GM23248 (cell line): ENCODE measurements at regions not wholly inside any gene's neighbourhood (a gene's known extent, or its start where the extent isn't known, plus 50 kb on each side); places are given as distances from the start of the nearest gene placed in this dataset.

ENCODE experiments used
- DNase-seq: peaks from one replicate; pipeline ENCODE4 v3.0.0-alpha.2; 2015
- H2AFZ ChIP-seq: fragments of 200-600 bp; sonication (generic); 2 replicates; pipeline ENCODE4 v1.6.1; 2016; ENCODE audit warnings: antibody characterized with exemption
- H3F3A ChIP-seq: fragments of 200-600 bp; sonication (generic); 2 replicates; pipeline ENCODE4 v1.6.1; 2016; ENCODE audit warnings: mild to moderate bottlenecking, antibody characterized with exemption, mixed run types; ENCODE audit not compliant: insufficient read depth
- H3K27ac ChIP-seq: fragments of 200-600 bp; sonication (generic); 2 replicates; pipeline ENCODE4 v1.5.1; 2016; ENCODE audit warnings: mild to moderate bottlenecking
- H3K27me3 ChIP-seq: fragments of 200-600 bp; sonication (generic); replicated peaks from 2 replicates; pipeline ENCODE4 v1.6.1; 2016; ENCODE audit warnings: mild to moderate bottlenecking; ENCODE audit not compliant: insufficient read depth
- H3K36me3 ChIP-seq: fragments of 200-600 bp; sonication (generic); 2 replicates; pipeline ENCODE4 v1.6.1; 2016; ENCODE audit warnings: low read depth, mild to moderate bottlenecking
- H3K4me1 ChIP-seq: fragments of 200-600 bp; sonication (generic); 2 replicates; pipeline ENCODE4 v1.6.1; 2016; ENCODE audit warnings: mild to moderate bottlenecking; ENCODE audit not compliant: insufficient read depth
- H3K4me2 ChIP-seq: fragments of 200-600 bp; sonication (generic); one replicate; pipeline ENCODE4 v1.6.1; 2016; ENCODE audit warnings: mild to moderate bottlenecking; ENCODE audit not compliant: unreplicated experiment
- H3K4me3 ChIP-seq: fragments of 200-600 bp; sonication (generic); 2 replicates; pipeline ENCODE4 v1.5.1; 2016; ENCODE audit warnings: mild to moderate bottlenecking
- H3K79me2 ChIP-seq: fragments of 200-600 bp; sonication (generic); 2 replicates; pipeline ENCODE4 v1.6.1; 2016; ENCODE audit warnings: mild to moderate bottlenecking; ENCODE audit not compliant: insufficient read depth
- H3K9ac ChIP-seq: fragments of 200-600 bp; sonication (generic); 2 replicates; pipeline ENCODE4 v1.6.1; 2016; ENCODE audit warnings: mild to moderate bottlenecking
- H3K9me2 ChIP-seq: fragments of 200-600 bp; sonication (generic); 2 replicates; pipeline ENCODE4 v1.6.1; 2016; ENCODE audit warnings: mixed run types, mild to moderate bottlenecking, moderate library complexity; ENCODE audit not compliant: insufficient read depth
- H3K9me3 ChIP-seq: fragments of 200-600 bp; sonication (generic); one replicate; pipeline ENCODE4 v1.6.1; 2017; ENCODE audit warnings: low read depth
- H4K20me1 ChIP-seq: fragments of 200-600 bp; sonication (generic); 2 replicates; pipeline ENCODE4 v1.6.0; 2016; ENCODE audit not compliant: insufficient read depth
- EZH2 ChIP-seq: fragments of 200-600 bp; sonication (generic); IDR thresholded peaks from 2 replicates; pipeline ENCODE4 v1.6.1; 2018; ENCODE audit warnings: antibody characterized with exemption, mild to moderate bottlenecking; ENCODE audit not compliant: insufficient read depth, poor library complexity, severe bottlenecking
- EZH2phosphoT487 ChIP-seq: fragments of 200-600 bp; sonication (generic); IDR thresholded peaks from 2 replicates; pipeline ENCODE4 v1.6.1; 2018; ENCODE audit warnings: antibody characterized with exemption, moderate library complexity, mild to moderate bottlenecking, low read depth; ENCODE audit not compliant: insufficient read depth
- WGBS, 2 experiments: methylation state at CpG; one replicate each; pipeline ENCODE4 v1.1.6; 2015 to 2017; ENCODE audit warnings: low lambda C conversion rate in 2 of 2, low coverage in 1 of 2; ENCODE audit errors: missing lambda C conversion rate in 2 of 2; 5-methylcytosine and 5-hydroxymethylcytosine counted together
- in situ Hi-C: fragments of 300-500 bp; cut with MboI; formaldehyde crosslinking; loops from 2 replicates; pipeline ENCODE4 v1.15.0; 2020

DNA sequence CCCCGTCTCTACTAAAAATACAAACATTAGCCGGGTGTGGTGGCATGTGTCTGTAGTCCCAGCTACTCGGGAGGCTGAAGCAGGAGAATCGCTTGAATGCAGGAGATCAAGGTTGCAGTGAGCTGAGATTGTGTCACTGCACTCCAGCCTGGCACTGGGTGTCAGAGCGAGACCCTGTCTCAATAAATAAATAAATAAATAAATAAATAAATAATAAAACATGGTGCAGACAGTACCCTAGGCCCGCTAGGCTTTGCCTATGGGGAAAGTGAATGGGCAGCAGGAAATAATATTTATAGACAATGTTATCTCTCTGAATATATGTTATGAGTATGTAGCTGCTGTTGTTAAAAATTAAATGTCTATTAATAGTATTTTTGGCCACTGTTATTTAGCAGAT is 130.4 kb downstream of the LARP7 start:
- no peak overlapping the region for H3K9ac ChIP-seq
- no peak overlapping the region for H3K4me3 ChIP-seq
- 77 to 82% methylated on average over 6 of the region's 6 CpGs for WGBS, 2 experiments
- in situ Hi-C loops, result loop anchor here (5.0 kb wide), 1 partner anchor 170 kb away; no protein-coding TSS in a partner anchor
- H3F3A ChIP-seq, result no peaks in the 10 kb centered on the region
- no peaks in the 10 kb centered on the region for H3K9me2 ChIP-seq
- H2AFZ ChIP-seq, result no peak overlapping the region
- TF ChIP-seq EZH2phosphoT487 (no peak), EZH2 (no peak)
- H4K20me1 ChIP-seq, result no peaks in the 10 kb centered on the region
- no peak for DNase-seq
- no peak overlapping the region for H3K27ac ChIP-seq
- peaks cover 1% of the 10 kb centered on the region; the same call in 1 of the 2 replicates for H3K4me1 ChIP-seq
- H3K36me3 ChIP-seq, result no peaks in the 10 kb centered on the region
- H3K9me3 ChIP-seq, result no peaks in the 10 kb centered on the region
- no peak overlapping the region for H3K4me2 ChIP-seq
- no peaks in the 10 kb centered on the region for H3K27me3 ChIP-seq
- H3K79me2 ChIP-seq, result no peaks in the 10 kb centered on the region

DNA sequence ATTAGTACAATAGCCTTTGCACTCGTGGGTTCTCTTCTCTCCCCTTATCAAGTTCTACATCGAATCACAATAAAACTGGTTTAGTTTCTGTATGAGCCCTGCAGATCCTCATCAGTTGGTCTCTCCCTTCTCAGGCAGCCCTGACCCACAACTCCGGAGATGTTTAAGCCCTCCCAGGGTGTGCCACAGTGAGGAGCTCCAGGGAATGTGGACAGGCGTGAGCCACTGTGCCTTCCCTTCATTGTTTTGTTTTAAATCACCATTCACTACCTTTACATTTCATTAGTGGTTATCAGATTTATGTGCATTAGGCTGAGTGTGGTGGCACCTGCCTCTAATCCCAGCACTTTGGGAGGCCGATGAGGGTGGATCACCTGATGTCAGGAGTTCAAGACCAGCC is 133.2 kb downstream of the LARP7 start:
- no peak for DNase-seq
- WGBS, 2 experiments, result 88 to 96% methylated on average over 5 of the region's 5 CpGs
- no peaks in the 10 kb centered on the region for H3K9me2 ChIP-seq
- no peaks in the 10 kb centered on the region for H3K27me3 ChIP-seq
- H3K27ac ChIP-seq, result no peak overlapping the region
- no peak overlapping the region for H3K9ac ChIP-seq
- in situ Hi-C loops, result no loop called here
- H3F3A ChIP-seq, result no peaks in the 10 kb centered on the region
- H3K36me3 ChIP-seq, result no peaks in the 10 kb centered on the region
- no peaks in the 10 kb centered on the region for H3K9me3 ChIP-seq
- TF ChIP-seq EZH2 (no peak), EZH2phosphoT487 (no peak)
- no peaks in the 10 kb centered on the region for H3K79me2 ChIP-seq
- no peaks in the 10 kb centered on the region for H4K20me1 ChIP-seq
- H2AFZ ChIP-seq, result no peak overlapping the region
- no peaks in the 10 kb centered on the region for H3K4me1 ChIP-seq
- no peak overlapping the region for H3K4me2 ChIP-seq
- no peak overlapping the region for H3K4me3 ChIP-seq

GRCh38 chr4:112775801-112776200 is 138.9 kb downstream of the LARP7 start:
- H3K4me2 ChIP-seq, result no peak overlapping the region
- H3K27me3 ChIP-seq, result no peaks in the 10 kb centered on the region
- 75 to 81% methylated on average over 7 of the region's 7 CpGs for WGBS, 2 experiments
- H3K36me3 ChIP-seq, result no peaks in the 10 kb centered on the region
- H4K20me1 ChIP-seq, result no peaks in the 10 kb centered on the region
- H3K9me3 ChIP-seq, result no peaks in the 10 kb centered on the region
- H3F3A ChIP-seq, result no peaks in the 10 kb centered on the region
- H3K9me2 ChIP-seq, result no peaks in the 10 kb centered on the region
- TF ChIP-seq EZH2phosphoT487 (no peak), EZH2 (no peak)
- in situ Hi-C loops, result no loop called here
- H3K4me1 ChIP-seq, result no peaks in the 10 kb centered on the region
- DNase-seq, result no peak
- H3K79me2 ChIP-seq, result no peaks in the 10 kb centered on the region
- H2AFZ ChIP-seq, result no peak overlapping the region
- no peak overlapping the region for H3K9ac ChIP-seq
- no peak overlapping the region for H3K27ac ChIP-seq
- no peak overlapping the region for H3K4me3 ChIP-seq

DNA sequence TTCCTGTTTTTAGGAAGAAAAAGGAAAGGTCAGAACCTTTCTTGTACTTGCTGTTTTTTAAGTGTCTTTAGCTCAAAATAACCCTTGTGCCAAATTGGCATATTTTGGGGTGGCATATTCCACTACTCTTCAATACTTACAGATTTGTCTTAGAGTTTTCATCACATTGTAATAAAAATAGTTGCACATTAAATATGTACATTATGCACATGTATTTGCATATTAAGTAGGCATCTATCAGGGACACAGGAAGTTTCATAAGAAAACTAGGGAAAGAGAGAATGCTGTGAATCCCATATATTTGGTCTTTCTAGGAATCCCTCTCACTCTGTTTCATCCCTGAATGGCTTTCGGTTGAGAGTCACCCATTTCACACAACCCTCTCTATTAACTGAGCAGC is 139.6 kb downstream of the LARP7 start:
- Histone ChIP-seq H3K36me3 (no peaks in the 10 kb centered on the region), H3K4me1 (no peaks in the 10 kb centered on the region), H3F3A (no peaks in the 10 kb centered on the region), H2AFZ (no peak overlapping the region), H3K4me2 (no peak overlapping the region), H3K79me2 (no peaks in the 10 kb centered on the region), H3K9me3 (no peaks in the 10 kb centered on the region), H3K9ac (no peak overlapping the region), H3K27me3 (no peaks in the 10 kb centered on the region), H3K27ac (no peak overlapping the region), H3K9me2 (no peaks in the 10 kb centered on the region), H4K20me1 (no peaks in the 10 kb centered on the region), H3K4me3 (no peak overlapping the region)
- in situ Hi-C loops, result no loop called here
- TF ChIP-seq EZH2 (no peak), EZH2phosphoT487 (no peak)
- 83 to 90% methylated on average over 1 of the region's 1 CpG for WGBS, 2 experiments
- DNase-seq, result no peak

DNA sequence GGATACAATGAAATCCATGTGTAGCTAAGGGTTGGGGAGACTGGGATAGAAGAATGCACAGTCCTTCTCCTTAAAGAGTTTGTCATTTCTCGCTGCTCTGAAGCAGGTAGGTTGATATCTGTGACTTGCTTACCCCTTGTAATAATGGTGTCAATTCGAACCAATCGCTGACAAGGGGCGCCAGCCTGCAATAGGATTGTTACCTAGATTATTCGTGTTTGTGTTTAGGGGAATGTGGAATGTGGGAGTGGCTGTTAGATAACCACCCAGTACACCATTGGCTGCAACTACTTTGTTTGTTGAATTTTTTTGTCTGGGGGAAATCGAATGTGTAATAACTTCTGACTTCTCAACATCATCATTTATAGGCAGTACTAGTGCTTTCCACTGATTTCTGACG is 141.6 kb downstream of the LARP7 start:
- TF ChIP-seq EZH2 (no peak), EZH2phosphoT487 (no peak)
- no peaks in the 10 kb centered on the region for H3K9me2 ChIP-seq
- H3K9ac ChIP-seq, result no peak overlapping the region
- no peak overlapping the region for H3K4me3 ChIP-seq
- H2AFZ ChIP-seq, result no peak overlapping the region
- H3F3A ChIP-seq, result no peaks in the 10 kb centered on the region
- H3K4me1 ChIP-seq, result no peaks in the 10 kb centered on the region
- H3K27ac ChIP-seq, result no peak overlapping the region
- H3K9me3 ChIP-seq, result no peaks in the 10 kb centered on the region
- DNase-seq, result no peak
- H3K27me3 ChIP-seq, result no peaks in the 10 kb centered on the region
- WGBS, 2 experiments, result 83 to 87% methylated on average over 7 of the region's 7 CpGs
- no peaks in the 10 kb centered on the region for H3K36me3 ChIP-seq
- in situ Hi-C loops, result no loop called here
- H3K4me2 ChIP-seq, result no peak overlapping the region
- no peaks in the 10 kb centered on the region for H3K79me2 ChIP-seq
- no peaks in the 10 kb centered on the region for H4K20me1 ChIP-seq
